MM.1S (cell line): ENCODE measurements at regions not wholly inside any gene's neighbourhood (a gene's known extent, or its start where the extent isn't known, plus 50 kb on each side); places are given as distances from the start of the nearest gene placed in this dataset.

Source experiments
- DNase-seq: peaks from one replicate; pipeline ENCODE4 v3.0.0-alpha.2; 2015
- H2AFZ ChIP-seq: fragments of 300-600 bp; sonication (generic); 2 replicates; pipeline ENCODE4 v1.6.0; 2016; ENCODE audit warnings: antibody characterized with exemption, low read length
- H3F3A ChIP-seq: fragments of 300-600 bp; sonication (generic); 2 replicates; pipeline ENCODE4 v1.6.1; 2016; ENCODE audit warnings: mild to moderate bottlenecking, antibody characterized with exemption, low read length, moderate library complexity, mixed read lengths; ENCODE audit not compliant: insufficient read depth
- H3K27ac ChIP-seq: fragments of 300-600 bp; sonication (generic); 2 replicates; pipeline ENCODE4 v1.5.1; 2016; ENCODE audit warnings: mild to moderate bottlenecking, low read length
- H3K27me3 ChIP-seq: fragments of 300-600 bp; sonication (generic); replicated peaks from 2 replicates; pipeline ENCODE4 v1.6.0; 2016; ENCODE audit warnings: low read length; ENCODE audit not compliant: insufficient read depth
- H3K36me3 ChIP-seq: fragments of 300-600 bp; sonication (generic); replicated peaks from 2 replicates; pipeline ENCODE4 v1.6.1; 2016; ENCODE audit warnings: mild to moderate bottlenecking, low read length, mixed read lengths; ENCODE audit not compliant: insufficient read depth
- H3K4me1 ChIP-seq: fragments of 300-600 bp; sonication (generic); 2 replicates; pipeline ENCODE4 v1.6.1; 2016; ENCODE audit warnings: low read length, mixed read lengths
- H3K4me2 ChIP-seq: fragments of 300-600 bp; sonication (generic); 2 replicates; pipeline ENCODE4 v1.6.0; 2016; ENCODE audit warnings: low read depth, low read length
- H3K4me3 ChIP-seq: fragments of 300-600 bp; sonication (generic); 2 replicates; pipeline ENCODE4 v1.5.1; 2016; ENCODE audit warnings: low read length, mixed read lengths
- H3K79me2 ChIP-seq: fragments of 300-600 bp; sonication (generic); 2 replicates; pipeline ENCODE4 v1.6.1; 2016; ENCODE audit warnings: mixed run types, low read length, mixed read lengths
- H3K9ac ChIP-seq: fragments of 300-600 bp; sonication (generic); 2 replicates; pipeline ENCODE4 v1.6.1; 2016; ENCODE audit warnings: low read length, mixed read lengths
- H3K9me2 ChIP-seq: fragments of 300-600 bp; sonication (generic); replicated peaks from 2 replicates; pipeline ENCODE4 v1.6.1; 2016; ENCODE audit warnings: mild to moderate bottlenecking, low read length, mixed read lengths; ENCODE audit not compliant: insufficient read depth
- H3K9me3 ChIP-seq: fragments of 300-600 bp; sonication (generic); replicated peaks from 2 replicates; pipeline ENCODE4 v1.6.1; 2016; ENCODE audit warnings: mild to moderate bottlenecking, low read length, mixed read lengths; ENCODE audit not compliant: insufficient read depth
- H4K20me1 ChIP-seq: fragments of 300-600 bp; sonication (generic); 2 replicates; pipeline ENCODE4 v1.6.1; 2016; ENCODE audit warnings: mild to moderate bottlenecking, low read length, moderate library complexity, mixed read lengths; ENCODE audit not compliant: insufficient read depth
- CTCF ChIP-seq: fragments of 300-600 bp; sonication (generic); IDR thresholded peaks from 2 replicates; pipeline ENCODE4 v1.5.1; 2016; ENCODE audit warnings: antibody characterized with exemption, low read length, mixed read lengths
- EZH2 ChIP-seq: fragments of 300-600 bp; sonication (generic); optimal IDR thresholded peaks from 2 replicates; pipeline ENCODE3; 2017; ENCODE audit warnings: low read depth, mild to moderate bottlenecking, antibody characterized with exemption, low read length, mixed read lengths
- EZH2phosphoT487 ChIP-seq: fragments of 300-600 bp; sonication (generic); IDR thresholded peaks from 2 replicates; pipeline ENCODE4 v1.6.1; 2018; ENCODE audit warnings: antibody characterized with exemption, low read length

GRCh38 chr5:43773478-43773844, 170.5 kb downstream of the NNT start:
- H3F3A ChIP-seq, result no peaks in the 10 kb centered on the region
- no peaks in the 10 kb centered on the region for H3K27me3 ChIP-seq
- no peak overlapping the region for H3K27ac ChIP-seq
- no peak for TF ChIP-seq CTCF
- no peak for TF ChIP-seq EZH2phosphoT487
- no peak for TF ChIP-seq EZH2
- H3K9me2 ChIP-seq, result no peaks in the 10 kb centered on the region
- no peaks in the 10 kb centered on the region for H3K4me1 ChIP-seq
- H3K9ac ChIP-seq, result no peak overlapping the region
- H3K36me3 ChIP-seq, result no peaks in the 10 kb centered on the region
- H3K4me3 ChIP-seq, result no peak overlapping the region
- no peaks in the 10 kb centered on the region for H4K20me1 ChIP-seq
- DNase-seq, result no peak
- H3K9me3 ChIP-seq, result no peaks in the 10 kb centered on the region
- no peak overlapping the region for H3K4me2 ChIP-seq
- no peaks in the 10 kb centered on the region for H3K79me2 ChIP-seq
- H2AFZ ChIP-seq, result no peak overlapping the region

GRCh38 chr5:43772764-43773477, 169.9 kb downstream of the NNT start:
- Histone ChIP-seq H3K27ac (no peak overlapping the region), H3K9me3 (no peaks in the 10 kb centered on the region), H3K4me3 (no peak overlapping the region), H3K4me1 (no peaks in the 10 kb centered on the region), H3F3A (no peaks in the 10 kb centered on the region), H3K4me2 (no peak overlapping the region), H3K9ac (no peak overlapping the region), H3K79me2 (no peaks in the 10 kb centered on the region), H3K36me3 (no peaks in the 10 kb centered on the region), H3K27me3 (no peaks in the 10 kb centered on the region), H3K9me2 (no peaks in the 10 kb centered on the region), H4K20me1 (no peaks in the 10 kb centered on the region), H2AFZ (peak overlapping the region; percentile 18; the same call in 1 of the 2 replicates)
- DNase-seq, result no peak
- TF ChIP-seq CTCF, result no peak
- no peak for TF ChIP-seq EZH2
- no peak for TF ChIP-seq EZH2phosphoT487

- H3K27ac ChIP-seq, result no peak overlapping the region
Observed at GRCh38 chr5:43772458-43772763, 169.4 kb downstream of the NNT start.

More at GRCh38 chr5:43772458-43772763, 169.4 kb downstream of the NNT start:
- TF ChIP-seq EZH2 (no peak), EZH2phosphoT487 (no peak), CTCF (no peak)
- H3K27me3 ChIP-seq, result no peaks in the 10 kb centered on the region
- H3K4me1 ChIP-seq, result no peaks in the 10 kb centered on the region
- H3K4me3 ChIP-seq, result no peak overlapping the region
- H3K9me2 ChIP-seq, result no peaks in the 10 kb centered on the region
- no peaks in the 10 kb centered on the region for H3K36me3 ChIP-seq
- no peak overlapping the region for H2AFZ ChIP-seq
- no peaks in the 10 kb centered on the region for H4K20me1 ChIP-seq
- no peaks in the 10 kb centered on the region for H3F3A ChIP-seq
- H3K79me2 ChIP-seq, result no peaks in the 10 kb centered on the region
- DNase-seq, result no peak
- no peaks in the 10 kb centered on the region for H3K9me3 ChIP-seq
- no peak overlapping the region for H3K4me2 ChIP-seq
- no peak overlapping the region for H3K9ac ChIP-seq
